Uterus (tissue), 2 donors: ENCODE measurements at regions not wholly inside any gene's neighbourhood (a gene's known extent, or its start where the extent isn't known, plus 50 kb on each side); places are given as distances from the start of the nearest gene placed in this dataset.

Experiments used
- CTCF ChIP-seq, 4 experiments: fragments of 200-600 bp in 2 of 4; fragments of 450-650 bp in 2 of 4; sonication (generic) in 2 of 4; IDR thresholded peaks; one replicate each; pipeline ENCODE4 v1.5.1; 2016 to 2019; ENCODE audit warnings: antibody characterized with exemption in 4 of 4, mild to moderate bottlenecking in 2 of 4, moderate library complexity in 1 of 4
- POLR2A ChIP-seq, 2 donors: fragments of 450-650 bp; IDR thresholded peaks; one replicate each; pipeline ENCODE4 v1.6.1; 2016; ENCODE audit warnings: antibody characterized with exemption in 2 of 2, mild to moderate bottlenecking in 1 of 2, moderate library complexity in 1 of 2

- no peak for TF ChIP-seq CTCF (IDR thresholded peaks at IDR 0.05)
- no peak for TF ChIP-seq POLR2A (IDR thresholded peaks at IDR 0.05)
Measured at GRCh38 chr6:84344005-84344404, 116.6 kb upstream of the CEP162 start.
